HG03025 (cell line): ENCODE measurements at regions not wholly inside any gene's neighbourhood (a gene's known extent, or its start where the extent isn't known, plus 50 kb on each side); places are given as distances from the start of the nearest gene placed in this dataset.

Source experiments
- ATAC-seq: cut with Tn5 transposase; IDR thresholded peaks from one replicate; pipeline ENCODE4 v1.9.1; 2021; ENCODE audit warnings: mild to moderate bottlenecking, moderate library complexity; ENCODE audit not compliant: unreplicated experiment, low FRiP score

DNA sequence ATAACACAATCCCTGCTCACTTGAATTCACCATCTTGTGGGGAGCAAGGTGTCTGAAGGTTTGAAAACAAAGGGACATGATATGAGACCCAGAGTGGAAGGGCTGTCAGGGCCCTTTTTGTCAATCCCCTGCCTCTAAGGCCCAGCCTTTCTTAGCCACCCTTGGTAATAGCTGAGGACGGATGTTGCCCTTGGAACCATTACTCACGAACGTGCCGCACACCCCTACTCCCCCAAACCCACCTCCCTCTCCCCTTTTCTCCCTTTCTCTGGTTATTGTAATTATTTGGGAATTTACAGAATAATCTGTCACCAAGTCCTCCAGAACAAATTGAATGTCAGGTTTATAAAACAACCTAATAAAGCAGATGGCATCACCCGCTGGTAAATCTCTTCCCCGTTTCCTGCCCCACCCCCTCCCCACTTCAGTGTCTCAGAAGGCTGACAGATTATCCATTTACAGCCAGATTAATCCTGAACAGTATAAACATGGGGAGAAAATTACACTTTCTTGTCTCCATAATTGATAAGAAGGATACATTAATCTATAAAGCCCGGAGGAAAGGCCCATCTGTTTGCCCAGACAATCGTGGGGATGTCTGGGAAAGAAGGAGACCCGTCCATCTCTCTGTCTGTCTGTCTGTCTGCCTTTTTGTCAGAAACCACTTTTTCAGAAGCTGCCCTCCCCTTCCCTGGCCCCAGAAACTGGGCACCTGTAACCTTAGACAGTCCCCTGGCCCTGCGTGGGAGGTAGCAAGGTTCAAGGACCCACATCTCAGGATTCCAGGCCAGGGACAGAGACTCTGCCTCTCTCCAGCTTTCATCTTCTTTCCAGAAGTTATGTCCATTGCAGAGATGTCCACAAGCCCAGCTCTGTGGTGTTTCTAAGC lies 60.6 kb upstream of the CD34 start:
- no peak for ATAC-seq

DNA sequence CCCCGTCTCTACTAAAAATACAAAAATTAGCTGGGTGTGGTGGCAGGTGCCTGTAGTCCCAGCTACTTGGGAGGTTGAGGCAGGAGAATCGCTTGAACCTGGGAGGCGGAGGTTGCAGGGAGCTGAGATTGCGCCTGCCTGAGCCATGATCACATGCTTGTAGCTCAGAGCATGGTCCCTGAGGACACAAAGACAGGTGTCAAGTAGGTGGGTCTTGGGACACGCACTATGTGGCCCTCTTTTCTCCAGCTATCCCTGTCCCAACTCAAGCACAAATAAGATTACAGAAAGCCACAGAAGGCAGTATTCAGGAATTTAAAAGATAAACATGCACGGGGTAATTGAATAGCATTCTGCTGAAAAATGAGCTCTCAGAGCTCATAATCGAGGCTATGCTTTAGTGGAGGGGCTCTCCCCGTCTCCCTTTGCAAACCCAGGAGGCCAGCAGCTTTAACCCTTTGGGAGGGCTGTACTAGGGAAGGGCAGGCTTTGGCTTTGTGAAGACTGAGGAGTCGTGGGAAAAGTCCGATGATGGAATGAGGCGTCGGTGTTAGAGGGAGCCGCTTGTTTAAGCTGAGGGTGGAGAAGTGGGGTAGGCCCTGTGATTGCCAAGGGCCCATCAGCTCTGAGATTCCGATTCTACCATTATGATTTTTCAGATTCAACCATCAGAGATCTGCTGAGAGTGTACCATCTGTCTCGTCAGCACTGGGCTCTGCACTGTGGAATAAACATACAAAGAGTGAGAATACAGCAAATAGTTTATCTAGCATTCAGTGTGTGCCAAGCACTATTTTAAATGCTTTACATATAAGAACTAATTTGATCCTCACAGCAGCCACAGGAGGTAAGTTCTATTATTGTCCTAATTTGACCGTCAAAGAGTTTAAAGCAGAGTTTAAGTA lies 59.7 kb upstream of the CD34 start:
- no peak for ATAC-seq

DNA sequence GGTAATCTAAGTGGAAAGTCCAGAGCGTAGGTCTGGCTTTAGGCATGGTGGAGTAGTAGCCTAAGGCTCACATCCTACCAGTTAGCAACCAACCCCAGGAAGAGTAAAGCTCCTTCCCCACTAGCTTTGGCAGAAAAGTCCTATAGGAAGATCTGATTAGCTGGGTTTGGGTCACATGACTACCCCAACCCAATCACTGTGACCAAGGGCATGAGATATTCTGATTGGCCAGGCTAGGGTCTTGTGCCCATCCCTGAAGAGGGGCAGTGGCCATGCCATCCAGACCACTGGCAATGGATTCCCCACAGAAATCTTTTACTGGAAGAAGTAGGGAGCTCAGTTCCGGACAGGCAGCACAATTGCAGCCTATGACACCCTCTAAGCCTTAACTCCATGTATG lies 58.6 kb upstream of the CD34 start:
- no peak for ATAC-seq

DNA sequence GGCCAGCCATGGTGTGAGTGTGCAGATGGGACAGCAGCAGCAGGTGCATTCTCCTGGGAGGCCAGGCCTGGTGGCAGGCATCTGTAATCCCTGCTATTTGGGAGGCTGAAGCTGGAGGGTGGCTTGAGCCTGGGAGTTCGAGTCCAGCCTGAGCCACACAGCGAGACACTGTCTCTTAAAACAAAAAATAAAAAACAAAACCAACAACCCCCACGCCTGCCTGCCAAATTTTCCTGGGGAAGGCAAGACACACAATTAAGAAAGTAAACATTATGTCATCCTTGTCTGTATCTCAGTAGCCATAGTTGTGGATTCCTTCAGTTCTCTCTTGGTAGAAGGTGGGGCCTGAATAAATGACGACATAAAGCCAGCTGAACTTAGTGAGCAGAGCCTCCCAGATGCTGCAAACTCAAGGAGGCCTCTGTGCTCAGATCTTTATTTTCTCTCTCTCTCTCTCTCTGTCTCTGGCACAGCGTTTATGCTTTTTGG lies 57.6 kb upstream of the CD34 start:
- ATAC-seq: no peak

DNA sequence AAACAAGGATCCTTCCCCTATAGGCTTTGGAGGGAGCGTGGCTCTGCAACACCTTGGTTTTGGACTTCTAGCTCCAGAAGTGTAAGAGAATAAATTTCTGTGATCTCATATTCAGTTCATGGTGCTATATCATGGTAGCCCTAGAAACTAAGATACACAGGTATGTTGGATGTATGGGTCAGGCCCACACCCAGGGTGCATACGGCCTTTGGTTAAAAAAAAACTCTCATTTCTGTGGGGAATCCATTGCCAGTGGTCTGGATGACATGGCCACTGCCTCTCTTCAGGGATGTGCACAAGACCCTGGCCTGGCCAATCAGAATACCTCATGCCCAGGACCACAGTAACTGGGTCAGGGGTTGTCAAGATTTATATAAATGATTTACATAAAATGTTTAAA lies 56.8 kb upstream of the CD34 start:
- ATAC-seq: no peak

DNA sequence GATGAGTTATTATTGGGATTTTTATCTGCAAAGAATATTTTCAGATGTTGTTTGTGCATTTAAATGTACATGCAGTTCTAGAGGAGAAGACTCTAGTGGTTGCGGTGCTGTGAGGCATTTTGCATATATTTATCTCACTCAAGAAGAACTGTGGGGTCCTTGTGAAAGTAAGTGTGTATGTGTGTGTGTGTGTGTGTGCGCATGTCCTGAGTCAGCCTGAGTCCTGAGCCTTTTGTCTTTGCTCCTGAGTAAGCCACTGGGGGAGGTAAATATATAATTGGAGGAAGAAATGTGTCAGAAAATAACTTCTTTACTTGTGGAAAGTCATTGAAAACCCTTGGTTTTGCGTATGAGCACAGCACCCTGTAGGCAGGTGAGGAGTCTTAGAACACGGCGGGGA lies 55.6 kb upstream of the CD34 start:
- ATAC-seq: no peak

DNA sequence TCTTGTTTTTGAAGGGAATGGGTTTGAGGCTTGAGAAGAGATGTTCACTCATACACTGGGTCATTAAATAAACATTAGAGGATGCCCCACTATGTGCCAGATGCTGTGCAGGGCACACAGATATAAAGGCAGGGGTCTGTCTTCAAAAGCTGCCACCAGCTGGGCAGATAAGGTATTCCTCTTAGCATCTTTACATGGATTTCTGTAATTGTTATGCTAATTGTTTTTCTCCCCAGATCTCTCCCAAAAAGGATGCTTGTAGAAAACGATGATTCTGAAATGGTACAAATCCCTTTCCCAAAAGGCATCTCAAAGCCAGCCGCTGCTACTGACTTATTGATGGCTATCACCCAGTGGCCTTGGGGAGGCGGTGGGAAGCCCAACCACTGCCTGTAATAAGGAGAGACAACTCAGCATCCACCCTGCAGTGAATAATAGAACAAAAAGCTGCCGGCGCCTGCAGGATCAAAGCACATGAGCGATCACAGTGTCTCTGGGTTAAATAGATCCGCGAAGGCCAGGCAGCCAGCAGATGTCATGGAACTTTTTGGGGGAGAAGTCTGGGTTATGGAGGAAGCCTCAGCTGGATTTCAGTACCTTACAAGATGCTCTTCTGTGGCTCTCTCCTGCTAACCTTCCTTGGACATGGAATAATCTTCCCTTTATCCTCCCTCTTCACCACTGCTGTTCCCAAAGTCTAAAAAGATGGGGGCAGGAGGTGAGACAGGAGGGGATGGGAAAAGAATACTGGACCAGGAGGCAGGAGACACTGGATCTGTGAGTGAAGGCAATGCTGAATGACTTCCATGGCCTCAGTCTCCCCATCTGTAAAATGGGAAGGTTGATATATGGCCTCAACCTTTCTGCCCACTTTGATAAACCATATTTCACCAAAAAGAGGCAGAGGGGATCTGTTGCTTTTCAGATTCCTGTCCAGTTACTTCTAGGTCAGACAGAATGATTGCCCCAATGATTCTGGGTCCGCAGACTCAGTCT lies 54.8 kb upstream of the CD34 start:
- ATAC-seq: no peak

DNA sequence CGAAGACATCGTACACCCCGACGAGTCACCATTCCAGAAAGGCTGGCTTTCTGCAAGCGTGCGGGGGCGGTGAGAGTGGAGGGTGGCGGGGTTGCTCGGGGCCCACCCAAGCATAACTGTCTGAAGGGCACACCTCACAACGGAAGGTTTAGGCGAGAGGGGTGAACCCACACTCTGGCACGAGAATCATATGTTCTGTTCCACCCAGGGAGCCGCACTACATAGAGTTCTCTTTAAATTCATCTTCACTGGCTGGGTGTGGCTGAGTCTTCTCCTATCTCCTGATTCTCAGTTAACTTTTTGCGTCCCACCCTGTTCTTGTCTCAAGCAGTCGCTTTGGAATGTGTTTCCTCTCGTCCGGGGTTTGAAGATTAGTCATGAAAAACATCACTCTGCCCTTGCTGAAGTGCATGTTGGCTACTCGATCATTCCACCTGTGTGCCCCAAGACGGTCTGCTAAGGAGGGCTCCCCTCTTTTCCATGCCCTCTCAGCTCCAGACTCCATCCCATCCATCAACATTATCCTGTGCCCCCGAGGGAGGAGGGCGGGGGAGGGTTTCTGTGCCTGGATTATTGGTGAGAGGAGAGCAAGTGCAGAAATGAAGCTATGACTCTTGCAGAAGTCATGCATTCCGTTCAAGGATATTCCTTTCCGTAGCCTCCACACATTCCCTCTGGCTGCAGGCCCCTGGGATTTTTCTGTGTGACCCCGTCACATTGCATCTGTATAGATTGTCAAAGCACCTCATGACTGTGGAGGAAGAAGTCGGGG lies 53.5 kb upstream of the CD34 start:
- ATAC-seq: no peak

DNA sequence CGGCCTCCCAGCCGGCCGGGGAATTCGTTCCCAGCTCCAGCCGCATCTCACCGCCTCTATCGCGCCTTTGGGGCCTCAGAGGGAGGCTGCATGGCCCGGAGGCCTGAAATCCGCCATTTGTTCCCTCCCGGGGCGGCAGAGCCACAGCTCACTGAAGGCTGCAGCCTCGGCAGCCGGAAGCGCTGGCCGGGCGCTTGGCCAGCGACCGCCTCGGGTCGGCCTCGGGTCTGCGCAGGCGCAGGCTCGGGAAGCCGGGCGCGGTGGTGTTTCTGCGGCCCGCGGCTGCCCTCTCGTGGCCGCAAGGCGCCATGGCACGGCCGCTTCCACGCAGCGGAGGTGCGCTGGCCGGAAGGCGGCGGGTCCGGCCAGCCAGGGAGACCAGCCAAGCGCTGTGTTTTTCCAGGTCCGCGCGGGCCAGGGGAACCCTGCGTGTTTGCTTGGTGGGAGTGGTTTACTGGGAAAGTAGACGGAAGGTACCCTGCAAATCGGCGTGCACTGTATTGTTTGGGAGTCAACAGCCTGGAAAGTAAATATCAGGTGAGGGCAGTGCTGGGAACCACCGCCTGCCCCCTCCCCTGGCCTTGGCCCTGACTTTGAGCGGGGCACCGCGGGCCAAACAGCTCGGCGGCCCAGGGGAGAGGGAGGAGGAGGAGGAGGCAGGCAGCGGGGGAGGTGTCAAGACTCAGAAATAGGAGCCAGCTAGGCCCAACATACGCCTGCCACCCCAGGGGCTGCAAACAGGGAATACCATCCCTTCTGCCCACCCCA lies 52.7 kb upstream of the CD34 start:
- ATAC-seq: peak; percentile 82

DNA sequence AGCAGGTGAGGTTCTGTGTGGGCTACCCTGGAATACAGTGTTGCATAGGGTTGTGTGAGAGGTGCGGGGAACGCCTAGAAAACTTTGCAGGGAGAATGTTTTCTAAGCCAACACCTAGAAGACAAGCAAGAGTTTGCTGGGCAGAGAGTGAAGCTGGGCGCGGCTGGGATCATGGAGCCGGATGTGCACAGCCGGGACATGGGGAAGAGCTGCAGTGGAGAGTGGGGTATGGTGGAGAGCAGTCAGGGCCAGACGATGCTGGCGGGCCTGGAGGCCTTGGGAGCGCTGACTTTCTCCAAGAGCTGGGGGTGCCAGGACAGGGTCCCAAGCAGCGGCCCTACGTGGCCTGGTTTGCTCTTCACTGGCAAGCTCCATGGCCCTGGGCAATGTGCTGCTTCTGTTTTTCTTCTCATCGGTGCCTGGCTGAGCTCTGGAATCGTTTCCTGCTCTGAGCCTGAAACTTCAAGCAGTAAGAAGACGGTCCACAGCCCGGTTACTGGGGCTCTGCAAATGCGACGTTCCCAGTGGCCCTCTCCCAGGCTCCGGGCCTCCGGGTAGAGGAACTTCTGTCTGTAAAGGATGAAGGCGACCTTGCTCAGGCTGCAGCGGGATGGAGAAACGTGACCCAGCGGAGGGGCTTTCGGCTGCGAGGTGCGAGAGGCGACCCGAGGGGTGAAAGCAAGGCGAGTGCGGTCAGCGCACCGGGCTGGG lies 51.9 kb upstream of the CD34 start:
- ATAC-seq: peak; percentile 24
